ENCODE measurements at regions not wholly inside any gene's neighbourhood (a gene's known extent, or its start where the extent isn't known, plus 50 kb on each side); places are given as distances from the start of the nearest gene placed in this dataset.

DNA sequence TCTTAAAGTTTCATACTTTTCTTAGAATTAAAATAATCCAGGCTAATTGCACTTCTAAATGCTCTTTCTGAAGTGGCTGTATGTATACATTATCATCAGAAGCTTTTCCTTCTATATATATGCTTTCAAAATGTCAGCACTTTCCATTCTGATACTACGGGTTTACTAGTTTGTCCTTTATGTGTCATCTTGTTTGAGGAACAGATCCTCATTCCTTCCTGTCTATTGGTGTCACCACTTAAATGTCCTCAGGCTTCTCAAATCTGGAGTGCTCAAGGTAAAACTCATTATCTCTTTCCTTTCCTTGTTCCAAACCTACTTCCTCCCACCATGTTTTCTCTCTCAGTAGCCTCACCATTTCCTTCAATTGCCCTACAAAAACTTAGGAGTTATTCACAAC, 236.3 kb downstream of the CSNK1G3 start:
- no peak for TF ChIP-seq ZNF561 (tag by site-specific recombination; IDR thresholded peaks at IDR 0.05; ENCODE audit: borderline replicate concordance)
- TF ChIP-seq, protein P1, sequence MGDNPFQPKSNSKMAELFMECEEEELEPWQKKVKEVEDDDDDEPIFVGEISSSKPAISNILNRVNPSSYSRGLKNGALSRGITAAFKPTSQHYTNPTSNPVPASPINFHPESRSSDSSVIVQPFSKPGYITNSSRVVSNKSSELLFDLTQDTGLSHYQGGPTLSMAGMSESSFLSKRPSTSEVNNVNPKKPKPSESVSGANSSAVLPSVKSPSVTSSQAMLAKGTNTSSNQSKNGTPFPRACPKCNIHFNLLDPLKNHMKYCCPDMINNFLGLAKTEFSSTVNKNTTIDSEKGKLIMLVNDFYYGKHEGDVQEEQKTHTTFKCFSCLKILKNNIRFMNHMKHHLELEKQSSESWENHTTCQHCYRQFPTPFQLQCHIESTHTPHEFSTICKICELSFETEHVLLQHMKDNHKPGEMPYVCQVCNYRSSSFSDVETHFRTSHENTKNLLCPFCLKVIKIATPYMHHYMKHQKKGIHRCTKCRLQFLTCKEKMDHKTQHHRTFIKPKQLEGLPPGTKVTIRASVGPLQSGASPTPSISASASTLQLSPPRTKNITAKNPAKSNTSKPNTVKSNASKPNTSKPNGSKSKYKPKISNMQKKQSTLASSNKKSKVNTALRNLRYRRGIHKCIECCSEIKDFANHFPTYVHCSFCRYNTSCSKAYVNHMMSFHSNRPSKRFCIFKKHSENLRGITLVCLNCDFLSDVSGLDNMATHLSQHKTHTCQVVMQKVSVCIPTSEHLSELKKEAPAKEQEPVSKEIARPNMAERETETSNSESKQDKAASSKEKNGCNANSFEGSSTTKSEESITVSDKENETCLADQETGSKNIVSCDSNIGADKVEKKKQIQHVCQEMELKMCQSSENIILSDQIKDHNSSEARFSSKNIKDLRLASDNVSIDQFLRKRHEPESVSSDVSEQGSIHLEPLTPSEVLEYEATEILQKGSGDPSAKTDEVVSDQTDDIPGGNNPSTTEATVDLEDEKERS (tag by site-specific recombination; IDR thresholded peaks at IDR 0.05) = no peak
- no peak for TF ChIP-seq ZNF274 (IDR thresholded peaks at IDR 0.05; ENCODE audit: low read length)
- TF ChIP-seq ZNF274 (tag by site-specific recombination; IDR thresholded peaks at IDR 0.05; ENCODE audit: borderline replicate concordance) = no peak
- TF ChIP-seq ZNF830 (tag by site-specific recombination; IDR thresholded peaks at IDR 0.05; ENCODE audit: low read depth) = no peak
- no peak for TF ChIP-seq ZBTB26 (tag by site-specific recombination; optimal IDR thresholded peaks at IDR 0.05)
- TF ChIP-seq ZNF324 (tag by site-specific recombination; IDR thresholded peaks at IDR 0.05) = no peak
- no peak for TF ChIP-seq MZF1 (tag by site-specific recombination; IDR thresholded peaks at IDR 0.05; ENCODE audit: borderline replicate concordance)
- TF ChIP-seq, protein P2, sequence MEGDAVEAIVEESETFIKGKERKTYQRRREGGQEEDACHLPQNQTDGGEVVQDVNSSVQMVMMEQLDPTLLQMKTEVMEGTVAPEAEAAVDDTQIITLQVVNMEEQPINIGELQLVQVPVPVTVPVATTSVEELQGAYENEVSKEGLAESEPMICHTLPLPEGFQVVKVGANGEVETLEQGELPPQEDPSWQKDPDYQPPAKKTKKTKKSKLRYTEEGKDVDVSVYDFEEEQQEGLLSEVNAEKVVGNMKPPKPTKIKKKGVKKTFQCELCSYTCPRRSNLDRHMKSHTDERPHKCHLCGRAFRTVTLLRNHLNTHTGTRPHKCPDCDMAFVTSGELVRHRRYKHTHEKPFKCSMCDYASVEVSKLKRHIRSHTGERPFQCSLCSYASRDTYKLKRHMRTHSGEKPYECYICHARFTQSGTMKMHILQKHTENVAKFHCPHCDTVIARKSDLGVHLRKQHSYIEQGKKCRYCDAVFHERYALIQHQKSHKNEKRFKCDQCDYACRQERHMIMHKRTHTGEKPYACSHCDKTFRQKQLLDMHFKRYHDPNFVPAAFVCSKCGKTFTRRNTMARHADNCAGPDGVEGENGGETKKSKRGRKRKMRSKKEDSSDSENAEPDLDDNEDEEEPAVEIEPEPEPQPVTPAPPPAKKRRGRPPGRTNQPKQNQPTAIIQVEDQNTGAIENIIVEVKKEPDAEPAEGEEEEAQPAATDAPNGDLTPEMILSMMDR (tag by site-specific recombination; IDR thresholded peaks at IDR 0.05) = no peak
- no peak for TF ChIP-seq HIC1 (tag by site-specific recombination; IDR thresholded peaks at IDR 0.05)
- no peak for TF ChIP-seq ZNF350 (tag by site-specific recombination; IDR thresholded peaks at IDR 0.05)
- TF ChIP-seq PATZ1 (tag by site-specific recombination; IDR thresholded peaks at IDR 0.05) = no peak
- no peak for TF ChIP-seq GLIS2 (tag by site-specific recombination; IDR thresholded peaks at IDR 0.05)

Data from HEK293 (cell line).